Nephron progenitor cell (in vitro differentiated cells): ENCODE measurements at regions not wholly inside any gene's neighbourhood (a gene's known extent, or its start where the extent isn't known, plus 50 kb on each side); places are given as distances from the start of the nearest gene placed in this dataset.
"Not testable (repeated sequence)": the region's sequence is repeated elsewhere in the genome, so short reads cannot be mapped to it uniquely, and the experiment has no call there.

Source experiments
- DNase-seq: peaks from one replicate; pipeline ENCODE4 v3.0.0; 2021
- H3K27ac Mint-ChIP-seq: 2 replicates; pipeline ENCODE4 v1.8.0; 2021; ENCODE audit warnings: mild to moderate bottlenecking, moderate library complexity, mixed read lengths
- H3K27me3 Mint-ChIP-seq: 2 replicates; pipeline ENCODE4 v1.8.0; 2021; ENCODE audit warnings: mild to moderate bottlenecking, low read depth, mixed read lengths; ENCODE audit not compliant: poor library complexity
- H3K36me3 Mint-ChIP-seq: 2 replicates; pipeline ENCODE4 v1.8.0; 2021; ENCODE audit warnings: low read depth, mixed read lengths
- H3K4me1 Mint-ChIP-seq: 2 replicates; pipeline ENCODE4 v1.8.0; 2021; ENCODE audit warnings: mixed read lengths
- H3K4me3 Mint-ChIP-seq: 2 replicates; pipeline ENCODE4 v1.8.0; 2021; ENCODE audit warnings: mild to moderate bottlenecking, moderate library complexity, mixed read lengths
- H3K9me3 Mint-ChIP-seq: 2 replicates; pipeline ENCODE4 v1.8.0; 2021; ENCODE audit warnings: mild to moderate bottlenecking, moderate library complexity, mixed read lengths
- TF ChIP-seq, protein P1 (sequence below): fragments of 200-600 bp; sonication (generic); IDR thresholded peaks from 2 replicates; pipeline ENCODE4 v1.5.0; 2021; ENCODE audit warnings: antibody characterized with exemption

GRCh38 chr11:96978751-96979150 lies 588.9 kb downstream of the JRKL start:
- H3K27me3 Mint-ChIP-seq = peaks cover 12% of the 10 kb centered on the region
- no peak overlapping the region for H3K27ac Mint-ChIP-seq
- H3K4me1 Mint-ChIP-seq = no peaks in the 10 kb centered on the region
- DNase-seq = no peak
- no peak overlapping the region for H3K4me3 Mint-ChIP-seq
- no peaks in the 10 kb centered on the region for H3K36me3 Mint-ChIP-seq
- peaks cover 4% of the 10 kb centered on the region for H3K9me3 Mint-ChIP-seq
- TF ChIP-seq, protein P1, sequence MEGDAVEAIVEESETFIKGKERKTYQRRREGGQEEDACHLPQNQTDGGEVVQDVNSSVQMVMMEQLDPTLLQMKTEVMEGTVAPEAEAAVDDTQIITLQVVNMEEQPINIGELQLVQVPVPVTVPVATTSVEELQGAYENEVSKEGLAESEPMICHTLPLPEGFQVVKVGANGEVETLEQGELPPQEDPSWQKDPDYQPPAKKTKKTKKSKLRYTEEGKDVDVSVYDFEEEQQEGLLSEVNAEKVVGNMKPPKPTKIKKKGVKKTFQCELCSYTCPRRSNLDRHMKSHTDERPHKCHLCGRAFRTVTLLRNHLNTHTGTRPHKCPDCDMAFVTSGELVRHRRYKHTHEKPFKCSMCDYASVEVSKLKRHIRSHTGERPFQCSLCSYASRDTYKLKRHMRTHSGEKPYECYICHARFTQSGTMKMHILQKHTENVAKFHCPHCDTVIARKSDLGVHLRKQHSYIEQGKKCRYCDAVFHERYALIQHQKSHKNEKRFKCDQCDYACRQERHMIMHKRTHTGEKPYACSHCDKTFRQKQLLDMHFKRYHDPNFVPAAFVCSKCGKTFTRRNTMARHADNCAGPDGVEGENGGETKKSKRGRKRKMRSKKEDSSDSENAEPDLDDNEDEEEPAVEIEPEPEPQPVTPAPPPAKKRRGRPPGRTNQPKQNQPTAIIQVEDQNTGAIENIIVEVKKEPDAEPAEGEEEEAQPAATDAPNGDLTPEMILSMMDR = no peak

- TF ChIP-seq, protein P1 = no peak
- H3K27ac Mint-ChIP-seq = no peak overlapping the region
- peaks cover 12% of the 10 kb centered on the region for H3K4me1 Mint-ChIP-seq
- H3K27me3 Mint-ChIP-seq = peaks cover 9% of the 10 kb centered on the region
- H3K4me3 Mint-ChIP-seq = no peak overlapping the region
- H3K36me3 Mint-ChIP-seq = no peaks in the 10 kb centered on the region
- H3K9me3 Mint-ChIP-seq = no peaks in the 10 kb centered on the region
- no peak for DNase-seq
Observed at GRCh38 chr11:96986516-96986915, 596.7 kb downstream of the JRKL start.

- TF ChIP-seq, protein P1 = no peak
- H3K4me1 Mint-ChIP-seq = peaks cover 12% of the 10 kb centered on the region
- peaks cover 4% of the 10 kb centered on the region for H3K9me3 Mint-ChIP-seq
- DNase-seq = no peak
- no peak overlapping the region for H3K27ac Mint-ChIP-seq
- H3K4me3 Mint-ChIP-seq = no peak overlapping the region
- H3K27me3 Mint-ChIP-seq = peaks cover 3% of the 10 kb centered on the region
- no peaks in the 10 kb centered on the region for H3K36me3 Mint-ChIP-seq
Observed at GRCh38 chr11:96990914-96991313, 601.1 kb downstream of the JRKL start.

GRCh38 chr11:97000481-97000880 lies 610.7 kb downstream of the JRKL start:
- DNase-seq = no peak
- Mint-ChIP-seq H3K27ac (no peak overlapping the region), H3K4me1 (no peaks in the 10 kb centered on the region), H3K4me3 (no peak overlapping the region), H3K36me3 (no peaks in the 10 kb centered on the region), H3K9me3 (no peaks in the 10 kb centered on the region), H3K27me3 (no peaks in the 10 kb centered on the region)
- TF ChIP-seq, protein P1 = no peak

DNA sequence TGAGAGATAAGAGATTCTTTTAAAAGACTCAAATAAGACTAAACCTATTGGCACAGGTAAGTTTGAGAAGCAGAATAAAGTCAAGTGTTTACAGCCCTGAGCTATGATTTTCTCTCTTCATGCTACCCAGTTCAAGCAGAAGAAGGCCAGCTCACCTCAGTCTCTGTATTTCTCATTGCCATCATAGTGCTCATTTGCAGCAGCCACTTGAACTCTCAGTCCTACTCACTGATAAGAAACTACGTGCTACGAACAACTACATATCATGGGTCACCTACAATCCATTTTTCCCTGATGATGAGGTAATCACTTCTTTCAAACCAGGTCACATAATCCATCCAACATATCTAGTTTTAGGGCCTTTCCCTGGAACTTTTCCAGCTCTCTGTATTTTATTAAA lies 617.5 kb downstream of the JRKL start:
- DNase-seq = no peak
- H3K9me3 Mint-ChIP-seq = no peaks in the 10 kb centered on the region
- peaks cover 10% of the 10 kb centered on the region for H3K27me3 Mint-ChIP-seq
- H3K4me1 Mint-ChIP-seq = no peaks in the 10 kb centered on the region
- no peak overlapping the region for H3K4me3 Mint-ChIP-seq
- no peaks in the 10 kb centered on the region for H3K36me3 Mint-ChIP-seq
- TF ChIP-seq, protein P1 = no peak
- no peak overlapping the region for H3K27ac Mint-ChIP-seq

DNA sequence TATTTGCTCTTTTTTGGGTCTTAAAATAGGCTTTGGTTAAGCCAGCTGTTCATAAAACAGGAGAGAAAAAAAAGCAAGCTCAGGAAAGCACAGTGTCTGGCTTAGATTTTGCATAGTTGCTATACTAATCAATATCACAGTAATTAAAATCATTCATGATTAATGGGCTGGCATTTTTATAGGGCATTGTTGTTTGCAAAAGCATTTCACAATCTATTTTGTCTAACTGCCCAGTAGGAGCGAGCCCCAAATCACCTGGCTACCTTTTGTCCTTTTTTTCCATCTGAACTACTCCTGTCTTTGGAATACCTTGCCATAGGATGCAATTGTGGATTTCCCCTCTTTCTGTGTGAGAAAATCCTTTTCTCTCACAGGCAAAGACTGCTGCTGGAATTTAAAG lies 619.8 kb downstream of the JRKL start:
- TF ChIP-seq, protein P1 = no peak
- Mint-ChIP-seq H3K9me3 (no peaks in the 10 kb centered on the region), H3K4me3 (no peak overlapping the region)

DNA sequence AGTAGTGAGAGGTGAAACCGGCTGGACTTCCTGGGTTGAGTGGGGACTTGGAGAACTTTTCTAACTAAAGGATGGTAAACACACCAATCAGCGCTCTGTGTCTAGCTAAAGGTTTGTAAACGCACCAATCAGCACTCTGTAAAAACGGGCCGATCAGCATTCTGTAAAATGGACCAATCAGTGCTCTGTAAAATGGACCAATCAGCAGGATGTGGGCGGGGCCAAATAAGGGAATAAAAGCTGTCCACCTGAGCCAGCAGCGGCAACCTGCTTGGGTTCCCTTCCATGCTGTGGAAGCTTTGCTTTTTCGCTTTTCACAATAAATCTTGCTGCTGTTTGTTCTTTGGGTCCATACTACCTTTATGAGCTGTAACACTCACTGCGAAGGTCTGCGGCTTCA lies 621.2 kb downstream of the JRKL start:
- not testable (repeated sequence) for DNase-seq, H3K4me3 Mint-ChIP-seq, H3K27ac Mint-ChIP-seq, H3K36me3 Mint-ChIP-seq, H3K9me3 Mint-ChIP-seq, H3K4me1 Mint-ChIP-seq, H3K27me3 Mint-ChIP-seq

More for the DNA sequence above, 619.8 kb downstream of the JRKL start:
- H3K36me3 Mint-ChIP-seq = no peaks in the 10 kb centered on the region
- no peaks in the 10 kb centered on the region for H3K4me1 Mint-ChIP-seq
- no peak overlapping the region for H3K27ac Mint-ChIP-seq
- H3K27me3 Mint-ChIP-seq = peaks cover 10% of the 10 kb centered on the region
- no peak for DNase-seq
